HG02623 (cell line): ENCODE measurements at regions not wholly inside any gene's neighbourhood (a gene's known extent, or its start where the extent isn't known, plus 50 kb on each side); places are given as distances from the start of the nearest gene placed in this dataset.

Experiments
- ATAC-seq: cut with Tn5 transposase; IDR thresholded peaks from one replicate; pipeline ENCODE4 v1.9.1; 2021; ENCODE audit warnings: moderate library complexity; ENCODE audit not compliant: unreplicated experiment

- no peak for ATAC-seq
These were observed 435.2 kb upstream of the ZNF507 start for GRCh38 chr19:31910224-31910623.

GRCh38 chr19:31911577-31911976 lies 433.8 kb upstream of the ZNF507 start:
- ATAC-seq = no peak

DNA sequence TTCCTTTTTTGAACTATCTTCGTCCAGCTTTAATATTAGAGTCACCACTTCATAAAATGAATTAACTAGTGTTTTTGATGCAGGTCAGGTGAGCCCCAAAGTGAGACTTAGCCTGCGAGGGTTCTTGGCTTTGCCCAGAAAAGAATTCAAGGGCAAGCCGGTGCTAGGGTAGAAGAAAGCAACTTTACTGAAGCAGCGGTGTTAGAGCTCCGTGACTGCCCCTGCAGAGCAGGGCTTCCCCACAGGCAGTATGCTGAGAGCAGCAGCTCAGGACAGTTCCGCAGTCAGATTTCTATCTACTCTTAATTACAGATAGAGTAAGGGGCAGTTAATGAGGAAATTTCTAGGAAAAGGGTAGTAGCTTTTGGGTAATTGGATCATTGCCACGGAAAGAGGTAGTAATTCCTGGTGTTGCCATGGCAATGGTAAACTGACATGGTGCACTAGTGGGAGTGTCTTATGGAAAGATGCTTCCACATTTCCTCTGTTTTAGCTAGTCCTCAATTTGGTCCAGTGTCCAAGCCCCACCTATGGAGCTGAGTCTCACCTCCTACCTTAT lies 432.2 kb upstream of the ZNF507 start:
- no peak for ATAC-seq

GRCh38 chr19:31930401-31930800 lies 415.0 kb upstream of the ZNF507 start:
- no peak for ATAC-seq

- no peak for ATAC-seq
These were observed 407.4 kb upstream of the ZNF507 start for GRCh38 chr19:31937983-31938382.

DNA sequence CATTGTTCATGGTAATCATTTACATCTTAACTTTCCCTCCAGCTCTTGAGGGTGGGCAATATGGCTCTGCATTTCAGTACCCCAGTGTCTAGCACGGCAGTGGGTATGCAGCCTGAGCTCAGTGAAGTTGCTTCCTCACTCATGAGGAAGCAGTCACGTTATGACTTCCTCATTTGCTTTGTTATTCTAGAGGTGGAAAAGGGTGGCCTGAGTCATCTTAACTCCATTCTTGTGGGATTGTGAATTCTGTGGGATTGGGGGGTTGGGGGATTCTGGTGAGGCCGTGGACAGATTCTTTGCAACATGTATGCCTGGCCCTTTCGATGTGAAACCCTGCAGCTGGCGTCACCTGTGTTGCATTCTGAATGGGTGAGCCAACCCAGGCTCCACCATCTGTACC lies 406.7 kb upstream of the ZNF507 start:
- no peak for ATAC-seq

DNA sequence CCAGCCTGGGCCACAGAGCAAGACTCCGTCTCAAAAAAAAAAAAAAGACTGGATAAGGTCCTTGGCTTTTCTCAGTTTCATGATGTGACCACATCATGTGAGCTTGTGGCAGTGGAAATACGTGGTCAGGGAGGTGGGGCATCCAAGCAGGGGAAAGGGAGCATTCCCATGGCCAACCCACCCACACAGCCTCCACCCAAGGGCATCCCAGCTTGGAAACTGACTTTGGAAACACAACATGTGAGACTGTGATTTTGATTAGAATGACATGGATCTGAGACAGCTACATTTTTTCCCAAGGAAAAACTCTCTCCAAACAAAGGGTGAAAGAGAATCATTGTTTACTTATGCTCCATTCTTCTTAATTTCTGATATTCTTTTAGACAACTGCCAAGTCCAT lies 405.0 kb upstream of the ZNF507 start:
- no peak for ATAC-seq

GRCh38 chr19:31943191-31943661 lies 402.2 kb upstream of the ZNF507 start:
- ATAC-seq = no peak

GRCh38 chr19:31943778-31944177 lies 401.6 kb upstream of the ZNF507 start:
- no peak for ATAC-seq

DNA sequence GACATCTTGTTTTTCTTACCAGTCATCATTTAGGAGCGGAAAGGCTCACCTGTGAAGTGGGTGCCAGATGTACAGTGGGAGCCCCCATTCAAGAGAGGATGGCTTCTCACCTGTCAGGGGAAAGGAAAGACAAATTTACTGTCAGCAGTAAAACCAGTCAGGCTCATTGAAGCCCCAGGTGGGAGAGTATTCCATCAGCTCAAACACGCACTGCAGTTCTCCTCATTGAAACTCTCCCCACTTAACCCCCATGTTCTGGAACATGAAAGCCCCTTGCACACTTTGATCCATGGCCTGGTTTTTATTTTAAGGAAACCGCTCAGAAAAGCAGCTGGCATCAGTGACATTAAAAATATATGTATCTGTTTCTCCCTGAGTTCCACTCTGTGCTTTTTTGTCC lies 401.1 kb upstream of the ZNF507 start:
- ATAC-seq = no peak

DNA sequence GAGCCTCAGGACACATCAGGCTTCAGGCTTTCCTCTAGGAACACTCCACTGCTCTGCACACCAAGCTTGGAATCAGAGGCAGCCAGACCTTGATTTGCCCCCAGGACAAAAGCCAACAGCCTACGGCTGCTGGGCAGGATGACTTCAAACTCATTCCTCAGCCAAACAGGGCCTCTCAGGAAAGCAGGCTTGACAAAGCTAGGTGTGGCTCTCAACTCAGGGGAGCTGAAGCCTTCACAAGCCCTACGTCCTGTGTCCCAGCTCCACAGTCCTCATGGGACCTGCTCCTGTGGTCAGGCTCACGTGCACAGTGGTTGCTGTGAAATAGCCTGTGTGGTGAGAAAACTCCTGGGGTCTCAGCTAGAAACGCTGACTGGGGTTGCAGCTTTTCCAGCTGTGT lies 398.9 kb upstream of the ZNF507 start:
- no peak for ATAC-seq

- no peak for ATAC-seq
These were observed 397.8 kb upstream of the ZNF507 start for GRCh38 chr19:31947436-31948115.

- no peak for ATAC-seq
These were observed 392.7 kb upstream of the ZNF507 start for GRCh38 chr19:31952693-31953092.

GRCh38 chr19:31955061-31955460 lies 390.3 kb upstream of the ZNF507 start:
- ATAC-seq = no peak

DNA sequence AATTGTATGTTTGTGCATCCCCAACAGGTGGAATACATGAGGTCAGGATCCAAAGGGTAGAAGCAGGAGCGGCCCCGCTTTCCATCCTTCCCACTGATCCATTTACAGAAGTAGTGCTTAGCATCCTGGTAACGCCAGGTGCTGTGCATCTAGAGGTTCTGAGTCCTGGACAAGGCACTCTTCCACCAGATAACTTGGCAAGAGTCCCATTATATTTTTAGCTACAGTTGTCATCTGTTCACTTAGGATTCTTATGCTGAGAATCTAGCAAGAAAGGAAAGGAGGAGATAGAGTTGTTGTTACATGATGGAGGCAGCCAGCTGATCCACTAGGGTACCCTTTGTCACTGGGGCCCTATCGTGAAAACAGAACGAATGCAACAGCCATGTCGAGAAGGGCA lies 389.5 kb upstream of the ZNF507 start:
- no peak for ATAC-seq

DNA sequence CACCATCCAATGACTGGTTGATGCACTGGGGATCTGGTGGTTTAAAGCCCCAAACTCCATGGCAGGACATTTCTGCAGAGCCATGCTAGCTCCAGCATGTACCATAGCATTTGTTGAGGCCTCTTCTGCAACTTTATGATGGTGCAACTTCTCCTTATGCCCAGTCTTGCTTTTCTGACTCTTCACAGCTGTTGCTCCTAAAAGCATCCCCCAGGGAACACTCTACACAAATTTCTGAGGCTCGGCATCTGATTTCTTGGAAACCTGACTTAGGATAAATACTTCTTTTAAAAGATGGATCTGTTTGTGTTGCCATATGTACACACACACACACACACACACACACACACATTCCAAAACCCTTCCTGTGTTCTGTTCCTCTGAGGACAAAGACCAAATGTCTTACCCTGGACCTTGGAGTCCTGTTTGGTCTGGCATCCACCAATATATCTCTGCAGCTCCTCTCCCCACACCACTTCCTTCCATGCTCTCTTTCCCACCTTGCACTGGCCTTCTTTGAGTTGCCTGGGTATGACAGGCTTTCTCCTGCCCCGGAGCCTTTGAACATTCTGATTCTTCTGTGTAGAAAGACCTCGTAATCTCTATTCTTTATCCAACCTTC lies 388.5 kb upstream of the ZNF507 start:
- no peak for ATAC-seq

GRCh38 chr19:31957711-31958110 lies 387.7 kb upstream of the ZNF507 start:
- no peak for ATAC-seq

DNA sequence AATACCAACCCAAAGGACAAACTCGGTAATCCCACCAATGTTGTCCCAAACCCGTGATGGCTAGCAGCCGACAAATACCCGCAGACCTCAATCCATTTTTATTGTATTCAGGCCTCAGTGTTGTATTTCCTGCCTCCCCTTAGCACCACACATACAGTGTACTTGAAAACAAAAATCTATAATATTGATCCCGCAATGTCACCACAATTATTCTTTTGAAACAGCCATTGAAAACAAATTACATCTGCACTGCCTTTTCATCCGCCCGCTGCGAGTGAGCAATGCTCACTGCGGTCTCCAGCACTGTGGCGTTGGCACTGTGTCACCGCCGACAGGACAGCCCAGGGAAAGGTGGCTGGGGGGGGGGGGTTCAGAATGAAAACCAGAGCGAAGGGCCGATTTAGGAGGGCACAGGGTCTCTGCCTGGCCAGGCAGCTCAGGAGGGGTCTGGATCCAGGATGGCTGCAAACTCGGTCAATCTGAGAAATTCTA lies 385.8 kb upstream of the ZNF507 start:
- ATAC-seq = no peak

DNA sequence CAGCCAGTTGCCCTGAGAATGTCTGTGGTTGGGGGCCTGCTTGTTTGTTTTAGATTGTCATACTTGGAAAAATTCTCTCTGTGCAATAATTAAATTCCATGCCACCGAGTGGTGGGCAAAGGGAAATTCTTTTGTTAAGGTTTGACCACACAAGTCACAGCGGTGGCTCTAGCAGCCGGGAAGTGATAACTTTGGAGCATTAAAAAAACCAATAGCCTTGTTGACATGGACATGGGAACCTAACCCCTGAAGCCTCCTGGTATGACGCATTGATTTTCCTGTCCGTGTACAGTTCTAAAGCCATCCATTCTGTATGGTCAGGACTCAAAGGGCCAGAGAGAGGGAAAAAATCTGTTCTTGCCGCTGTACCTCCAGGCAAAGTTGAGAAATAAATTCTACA lies 384.9 kb upstream of the ZNF507 start:
- no peak for ATAC-seq

DNA sequence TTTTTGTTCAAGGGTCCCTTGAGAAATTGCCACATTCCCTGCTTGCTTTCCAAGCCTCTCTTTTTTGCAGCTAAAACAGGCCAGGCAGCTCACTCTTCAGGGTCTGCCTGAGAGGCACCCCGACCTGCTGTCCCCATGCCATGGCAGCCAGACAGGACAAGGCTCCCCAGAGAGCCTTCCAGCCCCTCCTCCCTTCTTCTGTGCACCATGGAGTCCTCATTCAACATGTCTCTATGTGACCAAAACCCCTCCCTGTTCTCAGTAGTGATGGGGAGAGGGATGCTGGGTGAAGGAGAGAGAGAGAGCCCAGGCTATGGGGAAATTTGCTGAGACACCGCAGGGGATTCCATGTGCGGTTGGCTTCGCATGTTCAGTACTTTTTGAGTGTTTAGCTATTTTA lies 384.2 kb upstream of the ZNF507 start:
- no peak for ATAC-seq

- no peak for ATAC-seq
These were observed 383.7 kb upstream of the ZNF507 start for GRCh38 chr19:31961667-31962066.

- ATAC-seq = no peak
These were observed 382.8 kb upstream of the ZNF507 start for GRCh38 chr19:31962561-31962996.
